H7 (cell line): ENCODE measurements at regions not wholly inside any gene's neighbourhood (a gene's known extent, or its start where the extent isn't known, plus 50 kb on each side); places are given as distances from the start of the nearest gene placed in this dataset.

ENCODE experiments used
- DNase-seq: peaks from one replicate; pipeline ENCODE4 v3.0.0; 2012
- H3K27me3 ChIP-seq: 2 replicates; pipeline ENCODE4 v1.6.0; 2011; ENCODE audit warnings: mild to moderate bottlenecking, low read length; ENCODE audit not compliant: control insufficient read depth, insufficient read depth
- H3K36me3 ChIP-seq: replicated peaks from 2 replicates; pipeline ENCODE4 v1.5.1; 2011; ENCODE audit warnings: low read length; ENCODE audit not compliant: control insufficient read depth, insufficient read depth
- H3K4me3 ChIP-seq: 2 replicates; pipeline ENCODE4 v1.5.1; 2011; ENCODE audit warnings: low read depth, mild to moderate bottlenecking, control low read depth, low read length, moderate library complexity; ENCODE audit not compliant: insufficient read depth

DNA sequence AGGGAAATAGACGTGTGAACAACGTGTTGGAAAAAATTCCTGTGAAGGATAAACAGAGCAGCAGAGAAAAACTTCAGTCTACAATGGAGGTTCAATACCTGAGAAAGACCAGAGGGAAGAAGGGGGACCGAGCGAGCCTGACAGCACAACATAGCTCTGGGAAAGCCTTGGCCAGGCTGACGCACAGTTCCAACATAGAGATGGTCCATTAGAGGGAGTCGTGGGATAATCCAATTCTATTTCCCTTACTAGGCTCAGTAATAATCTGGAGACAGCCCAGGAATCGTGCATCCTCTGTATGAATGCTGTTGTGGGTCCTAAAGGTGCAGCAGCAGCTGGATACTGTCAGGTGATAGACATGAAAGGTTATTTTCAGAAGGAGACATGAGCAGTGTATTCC lies 370.8 kb upstream of the BTBD3 start:
- H3K27me3 ChIP-seq, result no peaks in the 10 kb centered on the region
- H3K36me3 ChIP-seq, result no peaks in the 10 kb centered on the region
- DNase-seq, result no peak
- no peak overlapping the region for H3K4me3 ChIP-seq

DNA sequence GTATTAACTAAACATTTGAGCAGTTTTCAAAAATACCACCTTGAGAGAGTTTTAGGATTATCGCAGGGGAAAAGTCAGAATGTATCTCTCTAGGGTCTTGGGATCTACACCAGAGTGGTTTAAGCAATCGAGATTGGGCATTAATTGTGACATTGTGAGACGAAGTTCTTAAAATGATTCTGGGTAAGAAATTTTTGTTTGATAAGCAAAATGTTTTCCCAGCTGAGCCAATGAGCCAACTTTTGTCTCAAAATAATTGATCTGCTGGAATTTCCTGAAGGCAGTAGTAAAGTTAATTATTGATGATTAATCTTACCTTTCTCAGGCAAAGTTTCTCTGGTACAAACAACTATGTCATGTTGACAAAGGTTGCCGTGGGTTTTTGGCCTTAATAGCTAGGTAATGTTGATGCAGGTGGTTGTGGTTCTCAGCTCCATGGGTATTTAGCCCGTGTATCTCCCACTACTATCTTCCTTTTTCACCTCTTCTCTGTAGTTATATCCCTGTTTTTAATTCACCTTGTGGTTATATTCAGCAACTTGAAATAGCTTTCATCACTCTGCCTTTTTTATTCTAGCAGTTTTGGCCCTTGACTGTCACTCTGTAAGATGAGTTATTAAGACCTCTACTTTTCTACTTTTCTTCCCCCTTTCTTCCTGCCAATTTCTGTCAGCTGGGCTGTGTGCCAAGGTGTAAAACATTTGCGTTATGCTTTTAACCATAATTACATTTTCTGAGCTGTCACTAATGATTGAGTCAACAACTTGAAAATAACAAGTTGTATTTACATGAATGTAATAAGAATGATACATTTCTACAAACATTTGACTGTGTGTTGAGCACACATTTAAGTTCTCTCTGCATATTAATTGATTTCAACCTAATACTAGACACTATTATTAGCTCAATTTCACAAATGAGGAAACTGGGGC lies 368.3 kb upstream of the BTBD3 start:
- no peak overlapping the region for H3K4me3 ChIP-seq
- H3K36me3 ChIP-seq, result no peaks in the 10 kb centered on the region
- DNase-seq, result no peak
- H3K27me3 ChIP-seq, result no peaks in the 10 kb centered on the region

DNA sequence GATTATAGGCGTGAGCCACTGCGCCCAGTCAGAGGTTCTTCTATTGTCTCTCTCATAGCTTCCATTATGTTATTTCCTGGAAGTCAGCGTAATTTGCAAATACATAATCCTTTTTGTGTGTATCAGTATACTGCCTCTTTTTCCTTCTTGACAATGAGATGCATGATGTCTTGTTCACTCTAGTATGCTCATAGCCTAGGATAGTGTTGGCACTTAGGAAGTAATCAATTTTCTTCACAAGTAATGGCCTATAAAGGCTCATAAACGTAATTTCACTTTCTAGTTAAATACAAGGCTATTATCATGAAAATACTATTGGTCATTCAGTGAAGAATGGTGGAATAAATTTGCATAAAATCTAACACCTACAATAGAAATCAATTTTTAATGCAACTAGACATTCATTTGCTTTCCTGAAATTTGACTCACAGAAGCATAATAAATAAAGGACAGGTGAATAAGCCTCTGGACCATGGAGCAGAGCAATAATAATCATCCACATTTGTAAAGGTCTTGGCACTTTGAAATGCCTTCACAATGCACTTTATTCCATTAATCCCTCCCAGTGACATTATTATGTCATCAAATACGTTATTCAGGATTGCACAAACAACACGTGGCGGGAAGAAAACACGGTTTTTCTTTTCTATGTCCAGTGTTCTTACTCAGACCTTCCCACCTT lies 366.9 kb upstream of the BTBD3 start:
- no peaks in the 10 kb centered on the region for H3K27me3 ChIP-seq
- H3K4me3 ChIP-seq, result no peak overlapping the region
- DNase-seq, result no peak
- no peaks in the 10 kb centered on the region for H3K36me3 ChIP-seq

DNA sequence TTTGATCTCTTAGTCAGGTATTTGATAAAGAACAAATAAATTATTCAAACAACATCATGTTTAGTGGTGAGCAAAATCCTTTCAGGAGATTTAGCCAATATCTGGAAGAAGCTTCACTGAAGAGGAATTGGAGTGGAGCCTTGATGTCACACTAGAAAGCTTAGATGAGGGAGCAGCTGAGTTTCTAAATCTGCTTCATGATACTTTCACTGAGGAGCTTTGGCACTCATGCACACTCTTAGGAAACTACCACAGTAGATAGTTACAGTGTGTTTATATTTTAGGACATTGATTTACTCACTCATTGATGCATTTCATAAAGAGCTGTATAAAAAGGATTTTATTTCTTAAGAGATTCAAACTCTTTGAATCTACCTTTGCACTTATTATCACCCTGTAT lies 366.2 kb upstream of the BTBD3 start:
- no peak overlapping the region for H3K4me3 ChIP-seq
- no peak for DNase-seq
- no peaks in the 10 kb centered on the region for H3K36me3 ChIP-seq
- no peaks in the 10 kb centered on the region for H3K27me3 ChIP-seq

DNA sequence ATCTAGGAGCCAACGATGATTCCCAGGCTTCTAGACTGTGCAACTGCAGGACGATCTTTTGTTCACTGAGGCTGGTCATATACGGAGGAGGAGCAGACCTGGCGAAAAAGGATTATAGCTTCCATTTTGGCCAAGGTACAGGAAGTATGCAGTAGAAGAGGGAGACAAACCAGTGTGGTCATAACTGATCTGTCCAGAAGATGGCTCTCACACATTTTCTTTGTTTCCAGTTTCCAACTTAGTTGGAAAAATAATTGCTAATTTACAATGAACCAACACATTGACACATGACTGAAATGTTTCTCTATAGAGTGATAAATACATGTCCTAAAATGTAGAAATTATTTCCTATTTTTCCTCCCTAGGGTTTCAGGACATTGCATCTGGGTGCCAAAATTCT lies 364.1 kb upstream of the BTBD3 start:
- no peak for DNase-seq
- H3K4me3 ChIP-seq, result no peak overlapping the region
- H3K27me3 ChIP-seq, result no peaks in the 10 kb centered on the region
- H3K36me3 ChIP-seq, result no peaks in the 10 kb centered on the region

DNA sequence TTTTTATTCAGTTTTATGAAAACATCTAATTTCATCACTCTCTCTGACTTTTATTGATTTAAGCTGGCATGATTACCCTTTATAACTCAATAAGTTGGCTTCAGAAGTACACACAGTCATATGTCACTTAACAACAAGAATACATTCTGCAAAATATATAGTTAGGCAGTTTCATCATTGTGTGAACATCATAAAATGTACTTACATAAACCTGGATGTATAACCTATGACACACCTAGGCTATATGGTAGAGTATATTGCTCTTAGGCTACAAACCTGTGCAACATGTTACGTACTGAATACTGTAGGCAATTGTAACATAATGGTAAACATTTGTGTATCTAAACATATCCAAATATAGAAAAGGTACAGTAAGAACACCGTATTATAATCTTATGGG lies 362.2 kb upstream of the BTBD3 start:
- no peaks in the 10 kb centered on the region for H3K27me3 ChIP-seq
- H3K4me3 ChIP-seq, result no peak overlapping the region
- H3K36me3 ChIP-seq, result no peaks in the 10 kb centered on the region
- no peak for DNase-seq

DNA sequence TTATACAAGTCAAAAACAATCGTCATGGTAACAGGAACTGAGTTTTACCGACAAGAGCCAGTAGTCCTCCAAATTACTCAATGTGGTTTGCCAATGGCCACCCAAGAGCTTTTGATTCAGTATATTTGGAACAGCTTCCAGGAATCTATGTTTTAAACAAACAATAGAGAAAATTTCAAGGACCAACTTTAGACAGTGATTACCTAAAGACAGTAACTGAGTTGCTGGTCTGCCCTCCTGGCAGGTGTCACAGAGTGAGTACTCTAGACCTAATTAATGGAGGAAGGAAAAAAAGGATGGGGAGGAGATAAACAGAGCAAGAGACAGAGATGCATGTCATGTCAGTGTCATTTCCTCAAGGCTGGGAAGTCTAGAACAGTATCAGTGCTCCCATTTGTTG lies 361.3 kb upstream of the BTBD3 start:
- Histone ChIP-seq H3K4me3 (no peak overlapping the region), H3K36me3 (no peaks in the 10 kb centered on the region), H3K27me3 (no peaks in the 10 kb centered on the region)
- no peak for DNase-seq

DNA sequence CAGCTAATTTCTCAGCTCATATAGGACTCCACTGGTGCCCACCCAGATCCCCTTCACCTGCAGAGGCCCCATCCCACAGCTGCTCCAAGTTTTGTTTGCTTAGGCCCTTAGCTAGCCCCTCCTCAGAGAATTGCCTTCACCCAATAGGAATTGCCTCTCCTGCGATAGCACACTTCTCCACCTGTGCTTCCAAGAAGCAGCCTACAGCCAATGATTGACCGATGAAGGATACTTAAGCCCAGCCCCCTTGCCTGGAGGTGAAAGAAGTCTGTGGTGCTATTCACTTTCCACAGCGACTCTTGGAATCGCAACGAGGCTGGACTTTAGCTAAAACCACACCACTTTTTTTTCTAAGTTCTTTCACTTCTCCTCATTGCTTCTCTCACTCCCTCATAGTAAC lies 353.2 kb upstream of the BTBD3 start:
- DNase-seq, result no peak
- Histone ChIP-seq H3K36me3 (no peaks in the 10 kb centered on the region), H3K4me3 (no peak overlapping the region), H3K27me3 (no peaks in the 10 kb centered on the region)

DNA sequence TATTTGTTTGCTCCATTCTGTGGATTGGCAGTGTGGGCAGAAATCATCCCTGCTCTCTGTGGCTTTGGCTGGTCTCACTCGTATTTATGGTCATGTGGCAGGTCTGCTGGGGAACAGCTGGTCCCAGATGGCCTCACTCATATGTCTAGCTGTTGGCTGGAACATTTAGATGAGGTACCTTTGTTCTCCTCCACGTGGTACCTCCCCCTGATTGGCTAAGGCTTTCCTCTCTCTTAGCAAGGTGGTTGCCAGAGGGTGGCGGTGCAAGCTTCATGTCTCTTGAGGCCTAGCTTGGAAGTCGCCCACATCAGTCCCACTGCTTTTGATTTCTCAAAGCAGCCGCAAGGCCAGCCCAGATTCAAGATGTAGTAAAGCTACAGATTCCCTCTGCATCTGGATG lies 348.5 kb upstream of the BTBD3 start:
- Histone ChIP-seq H3K4me3 (no peak overlapping the region), H3K36me3 (no peaks in the 10 kb centered on the region), H3K27me3 (no peaks in the 10 kb centered on the region)
- DNase-seq, result peak; percentile 51

DNA sequence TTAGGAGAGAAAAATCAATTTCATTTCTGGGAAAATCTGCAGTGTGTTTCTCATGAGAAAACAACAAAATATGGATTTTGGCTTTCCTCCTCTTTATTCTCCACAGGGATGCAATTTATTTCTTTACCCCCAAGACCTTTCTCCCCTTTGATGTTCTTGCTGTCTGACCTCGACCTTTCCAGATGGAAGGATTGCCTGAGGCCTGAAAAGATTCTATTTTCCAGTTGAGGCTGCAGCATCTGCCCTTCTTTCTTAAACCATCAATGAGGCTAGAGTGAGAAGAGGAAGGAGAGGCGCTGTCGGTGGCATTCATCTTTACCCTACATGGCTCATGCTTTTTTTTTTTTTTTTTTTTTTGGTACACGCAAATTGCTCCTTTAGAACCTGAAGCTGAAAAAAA lies 344.2 kb upstream of the BTBD3 start:
- no peak for DNase-seq
- Histone ChIP-seq H3K36me3 (no peaks in the 10 kb centered on the region), H3K27me3 (no peaks in the 10 kb centered on the region), H3K4me3 (no peak overlapping the region)

DNA sequence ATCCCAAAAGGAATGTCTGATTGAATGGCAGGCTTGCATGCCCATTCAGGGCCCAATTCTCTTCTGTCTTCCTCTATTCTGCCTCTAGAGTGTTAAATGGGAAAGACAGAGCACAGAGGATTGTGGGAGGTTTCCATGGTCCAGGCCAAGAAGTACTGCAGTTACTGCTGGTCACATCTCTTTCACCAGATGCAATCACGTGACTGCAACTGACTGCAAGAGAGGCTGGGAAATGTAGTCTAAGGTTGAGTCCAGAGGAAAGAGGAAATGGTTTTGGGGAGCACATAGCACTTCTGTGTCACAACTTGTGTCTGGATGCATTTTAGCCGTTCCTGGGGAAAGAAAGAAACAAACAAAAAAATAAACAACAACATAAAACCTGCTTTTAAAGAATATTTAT lies 336.4 kb upstream of the BTBD3 start:
- H3K27me3 ChIP-seq, result no peaks in the 10 kb centered on the region
- DNase-seq, result peak; percentile 10
- no peaks in the 10 kb centered on the region for H3K36me3 ChIP-seq
- no peak overlapping the region for H3K4me3 ChIP-seq

DNA sequence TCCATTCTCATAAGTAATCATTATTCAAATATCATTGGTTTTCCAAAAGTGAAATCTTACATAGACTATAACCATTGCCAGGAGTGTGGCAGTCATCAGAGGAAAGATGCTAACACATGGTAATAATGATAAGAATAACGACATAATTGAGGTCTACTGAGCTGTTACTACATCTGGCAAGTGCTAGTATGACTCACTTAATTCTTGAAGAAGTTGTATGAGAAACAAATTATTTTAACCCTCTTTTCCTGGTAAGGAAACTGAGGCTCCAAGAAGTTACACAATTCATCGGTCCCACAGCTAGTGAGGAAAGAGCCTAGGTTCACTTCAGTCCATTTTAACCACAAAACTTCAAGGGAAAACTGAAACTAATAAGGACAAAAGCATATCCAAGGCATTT lies 335.6 kb upstream of the BTBD3 start:
- Histone ChIP-seq H3K27me3 (no peaks in the 10 kb centered on the region), H3K36me3 (no peaks in the 10 kb centered on the region), H3K4me3 (no peak overlapping the region)
- no peak for DNase-seq

DNA sequence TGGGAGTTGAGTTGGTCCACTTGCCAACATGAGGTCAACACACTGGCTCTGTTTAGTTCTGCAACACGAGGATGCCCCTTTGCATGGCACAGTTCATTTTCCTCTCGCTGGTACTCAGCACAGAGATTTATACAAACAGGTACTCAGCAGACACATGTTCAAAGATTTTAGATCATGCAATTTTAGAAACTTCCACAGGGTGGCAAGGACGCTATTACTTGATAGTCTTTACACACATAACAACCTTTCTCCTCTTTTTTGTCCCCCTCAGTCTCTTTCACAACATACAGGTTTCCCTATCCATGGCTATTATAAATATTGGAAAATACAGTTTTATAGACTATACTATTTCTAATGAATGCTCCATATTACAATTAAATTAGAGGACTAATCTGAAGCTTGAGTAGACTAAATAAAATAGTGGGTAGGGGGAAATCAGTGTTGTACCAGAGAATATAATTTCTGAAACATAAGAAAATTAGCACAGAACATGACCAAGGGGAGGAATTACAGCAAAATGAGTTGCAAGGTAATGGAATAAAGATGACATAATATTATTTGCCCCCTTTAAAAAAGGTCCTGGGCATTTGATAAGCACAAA lies 331.8 kb upstream of the BTBD3 start:
- Histone ChIP-seq H3K36me3 (no peaks in the 10 kb centered on the region), H3K27me3 (no peaks in the 10 kb centered on the region), H3K4me3 (no peak overlapping the region)
- no peak for DNase-seq

DNA sequence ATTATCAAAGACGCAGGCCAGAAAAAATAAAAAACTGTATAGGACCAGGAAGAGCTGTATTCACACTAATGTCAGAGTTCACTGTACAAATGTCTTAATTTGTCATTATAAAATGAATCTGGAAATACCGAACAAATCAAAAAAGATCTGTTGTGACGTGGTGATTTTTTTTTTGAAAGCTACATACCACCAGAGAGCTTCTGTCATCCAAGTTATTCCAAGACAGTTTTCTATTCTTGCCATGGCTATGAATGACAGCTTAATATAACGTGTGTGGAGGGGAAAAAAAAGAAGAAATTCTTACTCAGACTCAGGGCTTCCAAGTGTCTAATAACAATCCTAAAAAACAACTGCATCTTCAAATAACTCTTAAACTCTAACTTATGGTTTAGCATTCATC lies 328.8 kb upstream of the BTBD3 start:
- H3K4me3 ChIP-seq, result no peak overlapping the region
- H3K36me3 ChIP-seq, result no peaks in the 10 kb centered on the region
- no peak for DNase-seq
- no peaks in the 10 kb centered on the region for H3K27me3 ChIP-seq

DNA sequence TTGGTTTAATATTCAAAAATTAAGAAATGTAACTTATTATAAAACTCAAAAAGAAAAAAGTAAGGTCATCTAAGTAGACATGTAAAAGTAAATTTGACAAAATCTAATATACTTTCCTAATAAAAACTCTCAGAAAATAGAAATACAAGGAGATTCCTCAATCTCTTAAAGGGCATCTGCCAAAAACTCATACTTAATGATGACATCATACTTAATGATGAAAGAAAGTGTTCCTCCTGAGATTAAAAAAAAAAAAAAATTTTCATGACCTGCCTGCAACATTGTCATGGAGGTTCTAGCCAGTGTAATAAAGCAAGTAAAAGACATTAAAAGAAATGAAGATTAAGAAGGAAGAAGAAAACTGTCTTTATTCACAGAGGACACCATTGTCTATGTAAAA lies 325.7 kb upstream of the BTBD3 start:
- Histone ChIP-seq H3K27me3 (no peaks in the 10 kb centered on the region), H3K36me3 (no peaks in the 10 kb centered on the region), H3K4me3 (no peak overlapping the region)
- no peak for DNase-seq
